Neural cell (in vitro differentiated cells): ENCODE measurements at regions not wholly inside any gene's neighbourhood (a gene's known extent, or its start where the extent isn't known, plus 50 kb on each side); places are given as distances from the start of the nearest gene placed in this dataset.

Experiments
- H2AFZ ChIP-seq: fragments of 200-600, 300-800 bp; sonication (generic), shearing (Covaris generic); 2 replicates; pipeline ENCODE4 v1.6.0; 2014; ENCODE audit warnings: low read depth, mild to moderate bottlenecking, antibody characterized with exemption, low read length, moderate library complexity
- H3F3A ChIP-seq: fragments of 200-600 bp; shearing (Covaris generic); 2 replicates; pipeline ENCODE4 v1.6.1; 2016; ENCODE audit warnings: mild to moderate bottlenecking, moderate library complexity, mixed read lengths, antibody characterized with exemption, low read length; ENCODE audit not compliant: insufficient read depth, poor library complexity, severe bottlenecking
- H3K27ac ChIP-seq: fragments of 200-600, 300-800 bp; sonication (generic), shearing (Covaris generic); 2 replicates; pipeline ENCODE4 v1.5.1; 2014; ENCODE audit warnings: mild to moderate bottlenecking, low read length, moderate library complexity
- H3K27me3 ChIP-seq: fragments of 300-800, 200-600 bp; sonication (generic), shearing (Covaris generic); 2 replicates; pipeline ENCODE4 v1.6.0; 2014; ENCODE audit warnings: mild to moderate bottlenecking, low read depth, low read length, moderate library complexity; ENCODE audit not compliant: insufficient read depth
- H3K36me3 ChIP-seq: fragments of 300-800, 200-600 bp; sonication (generic), shearing (Covaris generic); 2 replicates; pipeline ENCODE4 v1.5.1; 2014; ENCODE audit warnings: mild to moderate bottlenecking, antibody characterized with exemption, low read length, moderate library complexity; ENCODE audit not compliant: insufficient read depth
- H3K4me2 ChIP-seq: fragments of 300-800, 200-600 bp; sonication (generic), shearing (Covaris generic); 2 replicates; pipeline ENCODE4 v1.6.0; 2014; ENCODE audit warnings: mild to moderate bottlenecking, low read length
- H3K4me3 ChIP-seq: fragments of 300-800, 200-600 bp; sonication (generic), shearing (Covaris generic); 2 replicates; pipeline ENCODE4 v1.5.1; 2014; ENCODE audit warnings: mild to moderate bottlenecking, low read length, moderate library complexity
- H3K79me2 ChIP-seq: fragments of 200-600 bp; shearing (Covaris generic); replicated peaks from 2 replicates; pipeline ENCODE4 v1.6.0; 2014; ENCODE audit warnings: mild to moderate bottlenecking, low read length, moderate library complexity; ENCODE audit not compliant: insufficient read depth
- H3K9ac ChIP-seq: fragments of 300-800, 200-600 bp; sonication (generic), shearing (Covaris generic); 2 replicates; pipeline ENCODE4 v1.6.1; 2016; ENCODE audit warnings: mild to moderate bottlenecking, low read length, mixed read lengths
- H3K9me2 ChIP-seq: fragments of 200-600 bp; shearing (Covaris generic); 2 replicates; pipeline ENCODE4 v1.6.1; 2016; ENCODE audit warnings: mild to moderate bottlenecking, low read length, mixed read lengths; ENCODE audit not compliant: insufficient read depth
- H3K9me3 ChIP-seq: fragments of 200-600, 300-800 bp; sonication (generic), shearing (Covaris generic); 2 replicates; pipeline ENCODE4 v1.6.1; 2016; ENCODE audit warnings: mild to moderate bottlenecking, mixed run types, low read length, moderate library complexity, mixed read lengths
- H4K20me1 ChIP-seq: fragments of 200-600 bp; shearing (Covaris generic); 2 replicates; pipeline ENCODE4 v1.6.1; 2016; ENCODE audit warnings: mild to moderate bottlenecking, mixed run types; ENCODE audit not compliant: insufficient read depth
- EP300 ChIP-seq: fragments of 450-650 bp; conservative IDR thresholded peaks from 2 replicates; pipeline ENCODE4 v1.6.1; 2014; ENCODE audit warnings: antibody characterized with exemption, mild to moderate bottlenecking, moderate library complexity; ENCODE audit not compliant: poor library complexity, severe bottlenecking
- EZH2 ChIP-seq: fragments of 200-600, 300-800 bp; shearing (Covaris generic), sonication (generic); IDR thresholded peaks from 2 replicates; pipeline ENCODE4 v1.6.1; 2014; ENCODE audit warnings: antibody characterized with exemption, low read length, borderline replicate concordance, mild to moderate bottlenecking; ENCODE audit not compliant: insufficient read depth, poor library complexity, severe bottlenecking
- MXI1 ChIP-seq: fragments of 450-650 bp; conservative IDR thresholded peaks from 2 replicates; pipeline ENCODE4 v1.6.1; 2014; ENCODE audit warnings: antibody characterized with exemption, mild to moderate bottlenecking; ENCODE audit not compliant: poor library complexity, severe bottlenecking
- POLR2AphosphoS5 ChIP-seq: IDR thresholded peaks from 2 replicates; pipeline ENCODE4 v1.6.1; 2012
- RAD21 ChIP-seq: fragments of 450-650 bp; conservative IDR thresholded peaks from 2 replicates; pipeline ENCODE4 v1.6.1; 2014; ENCODE audit warnings: antibody characterized with exemption, mild to moderate bottlenecking, moderate library complexity
- SMC3 ChIP-seq: fragments of 450-650 bp; conservative IDR thresholded peaks from 2 replicates; pipeline ENCODE4 v1.6.1; 2014; ENCODE audit warnings: antibody characterized with exemption, mild to moderate bottlenecking, moderate library complexity; ENCODE audit not compliant: poor library complexity
- TAF1 ChIP-seq: IDR thresholded peaks from 2 replicates; pipeline ENCODE4 v1.6.1; 2012; ENCODE audit warnings: low read depth
- TF ChIP-seq, protein P1 (sequence below): fragments of 450-650 bp; IDR thresholded peaks from 2 replicates; pipeline ENCODE4 v1.5.1; 2014; ENCODE audit warnings: antibody characterized with exemption, mild to moderate bottlenecking, moderate library complexity; ENCODE audit not compliant: poor library complexity, severe bottlenecking
- TF ChIP-seq, protein P2 (sequence below): IDR thresholded peaks from 2 replicates; pipeline ENCODE4 v1.6.1; 2012; ENCODE audit warnings: borderline replicate concordance

DNA sequence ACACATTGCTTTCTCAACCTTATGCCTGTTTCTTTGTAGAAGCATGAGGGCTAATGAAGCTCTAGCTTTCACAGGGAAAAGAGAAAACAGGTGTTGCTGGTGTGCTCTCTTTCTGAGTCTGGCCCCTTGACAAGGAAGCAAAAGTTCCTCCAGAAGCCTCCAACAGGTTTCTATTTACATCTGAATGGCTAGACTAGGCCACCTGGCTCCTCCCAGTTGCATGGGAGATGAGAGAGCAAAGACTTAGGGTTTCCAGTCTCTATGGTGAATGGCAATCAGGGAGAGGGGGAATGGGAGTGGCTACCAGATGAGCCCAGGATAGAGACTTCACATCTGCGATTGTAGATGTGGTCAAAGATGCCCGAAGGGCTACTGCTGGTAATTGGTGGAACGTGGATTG, 138.1 kb upstream of the PLXNC1 start:
- Histone ChIP-seq H3K4me2 (no peak overlapping the region), H3K36me3 (no peaks in the 10 kb centered on the region), H3K79me2 (no peaks in the 10 kb centered on the region), H3K9me3 (no peaks in the 10 kb centered on the region), H3K9ac (no peak overlapping the region), H3K27me3 (no peaks in the 10 kb centered on the region), H3K9me2 (no peaks in the 10 kb centered on the region), H3K4me3 (no peak overlapping the region), H4K20me1 (no peaks in the 10 kb centered on the region), H3K27ac (no peak overlapping the region), H2AFZ (no peak overlapping the region), H3F3A (no peaks in the 10 kb centered on the region)
- TF ChIP-seq TAF1 (no peak), EP300 (no peak), POLR2AphosphoS5 (no peak), MXI1 (no peak), SMC3 (no peak), RAD21 (no peak), EZH2 (no peak)
- TF ChIP-seq, protein P1, sequence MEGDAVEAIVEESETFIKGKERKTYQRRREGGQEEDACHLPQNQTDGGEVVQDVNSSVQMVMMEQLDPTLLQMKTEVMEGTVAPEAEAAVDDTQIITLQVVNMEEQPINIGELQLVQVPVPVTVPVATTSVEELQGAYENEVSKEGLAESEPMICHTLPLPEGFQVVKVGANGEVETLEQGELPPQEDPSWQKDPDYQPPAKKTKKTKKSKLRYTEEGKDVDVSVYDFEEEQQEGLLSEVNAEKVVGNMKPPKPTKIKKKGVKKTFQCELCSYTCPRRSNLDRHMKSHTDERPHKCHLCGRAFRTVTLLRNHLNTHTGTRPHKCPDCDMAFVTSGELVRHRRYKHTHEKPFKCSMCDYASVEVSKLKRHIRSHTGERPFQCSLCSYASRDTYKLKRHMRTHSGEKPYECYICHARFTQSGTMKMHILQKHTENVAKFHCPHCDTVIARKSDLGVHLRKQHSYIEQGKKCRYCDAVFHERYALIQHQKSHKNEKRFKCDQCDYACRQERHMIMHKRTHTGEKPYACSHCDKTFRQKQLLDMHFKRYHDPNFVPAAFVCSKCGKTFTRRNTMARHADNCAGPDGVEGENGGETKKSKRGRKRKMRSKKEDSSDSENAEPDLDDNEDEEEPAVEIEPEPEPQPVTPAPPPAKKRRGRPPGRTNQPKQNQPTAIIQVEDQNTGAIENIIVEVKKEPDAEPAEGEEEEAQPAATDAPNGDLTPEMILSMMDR, result no peak
- TF ChIP-seq, protein P2, sequence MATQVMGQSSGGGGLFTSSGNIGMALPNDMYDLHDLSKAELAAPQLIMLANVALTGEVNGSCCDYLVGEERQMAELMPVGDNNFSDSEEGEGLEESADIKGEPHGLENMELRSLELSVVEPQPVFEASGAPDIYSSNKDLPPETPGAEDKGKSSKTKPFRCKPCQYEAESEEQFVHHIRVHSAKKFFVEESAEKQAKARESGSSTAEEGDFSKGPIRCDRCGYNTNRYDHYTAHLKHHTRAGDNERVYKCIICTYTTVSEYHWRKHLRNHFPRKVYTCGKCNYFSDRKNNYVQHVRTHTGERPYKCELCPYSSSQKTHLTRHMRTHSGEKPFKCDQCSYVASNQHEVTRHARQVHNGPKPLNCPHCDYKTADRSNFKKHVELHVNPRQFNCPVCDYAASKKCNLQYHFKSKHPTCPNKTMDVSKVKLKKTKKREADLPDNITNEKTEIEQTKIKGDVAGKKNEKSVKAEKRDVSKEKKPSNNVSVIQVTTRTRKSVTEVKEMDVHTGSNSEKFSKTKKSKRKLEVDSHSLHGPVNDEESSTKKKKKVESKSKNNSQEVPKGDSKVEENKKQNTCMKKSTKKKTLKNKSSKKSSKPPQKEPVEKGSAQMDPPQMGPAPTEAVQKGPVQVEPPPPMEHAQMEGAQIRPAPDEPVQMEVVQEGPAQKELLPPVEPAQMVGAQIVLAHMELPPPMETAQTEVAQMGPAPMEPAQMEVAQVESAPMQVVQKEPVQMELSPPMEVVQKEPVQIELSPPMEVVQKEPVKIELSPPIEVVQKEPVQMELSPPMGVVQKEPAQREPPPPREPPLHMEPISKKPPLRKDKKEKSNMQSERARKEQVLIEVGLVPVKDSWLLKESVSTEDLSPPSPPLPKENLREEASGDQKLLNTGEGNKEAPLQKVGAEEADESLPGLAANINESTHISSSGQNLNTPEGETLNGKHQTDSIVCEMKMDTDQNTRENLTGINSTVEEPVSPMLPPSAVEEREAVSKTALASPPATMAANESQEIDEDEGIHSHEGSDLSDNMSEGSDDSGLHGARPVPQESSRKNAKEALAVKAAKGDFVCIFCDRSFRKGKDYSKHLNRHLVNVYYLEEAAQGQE, result no peak

GRCh38 chr12:94012071-94012470, 136.3 kb upstream of the PLXNC1 start:
- no peak overlapping the region for H3K9ac ChIP-seq
- peaks cover 7% of the 10 kb centered on the region for H3K9me3 ChIP-seq
- H3F3A ChIP-seq, result no peaks in the 10 kb centered on the region
- no peak overlapping the region for H2AFZ ChIP-seq
- no peaks in the 10 kb centered on the region for H3K27me3 ChIP-seq
- no peak overlapping the region for H3K27ac ChIP-seq
- H3K4me3 ChIP-seq, result no peak overlapping the region
- H4K20me1 ChIP-seq, result no peaks in the 10 kb centered on the region
- H3K9me2 ChIP-seq, result no peaks in the 10 kb centered on the region
- H3K4me2 ChIP-seq, result no peak overlapping the region
- H3K36me3 ChIP-seq, result no peaks in the 10 kb centered on the region
- H3K79me2 ChIP-seq, result no peaks in the 10 kb centered on the region
- TF ChIP-seq SMC3 (no peak), EZH2 (no peak), EP300 (no peak), MXI1 (no peak), TAF1 (no peak), RAD21 (no peak), POLR2AphosphoS5 (no peak)
- TF ChIP-seq, protein P2, result no peak
- TF ChIP-seq, protein P1, result no peak
